GM12865 (cell line): ENCODE measurements at regions not wholly inside any gene's neighbourhood (a gene's known extent, or its start where the extent isn't known, plus 50 kb on each side); places are given as distances from the start of the nearest gene placed in this dataset.
"Not testable (repeated sequence)": the region's sequence is repeated elsewhere in the genome, so short reads cannot be mapped to it uniquely, and the experiment has no call there.

Source experiments
- DNase-seq: peaks from one replicate; pipeline ENCODE4 v3.0.0; 2010; ENCODE audit warnings: low read depth
- H3K4me3 ChIP-seq: 2 replicates; pipeline ENCODE4 v1.5.1; 2011; ENCODE audit warnings: mild to moderate bottlenecking, low read depth, low read length, control low read depth
- TF ChIP-seq, protein P1 (sequence below): IDR thresholded peaks from 2 replicates; pipeline ENCODE4 v1.5.1; 2011; ENCODE audit warnings: low read length, control low read depth, low read depth, inconsistent platforms; ENCODE audit not compliant: insufficient read depth; ENCODE audit errors: missing control alignments

DNA sequence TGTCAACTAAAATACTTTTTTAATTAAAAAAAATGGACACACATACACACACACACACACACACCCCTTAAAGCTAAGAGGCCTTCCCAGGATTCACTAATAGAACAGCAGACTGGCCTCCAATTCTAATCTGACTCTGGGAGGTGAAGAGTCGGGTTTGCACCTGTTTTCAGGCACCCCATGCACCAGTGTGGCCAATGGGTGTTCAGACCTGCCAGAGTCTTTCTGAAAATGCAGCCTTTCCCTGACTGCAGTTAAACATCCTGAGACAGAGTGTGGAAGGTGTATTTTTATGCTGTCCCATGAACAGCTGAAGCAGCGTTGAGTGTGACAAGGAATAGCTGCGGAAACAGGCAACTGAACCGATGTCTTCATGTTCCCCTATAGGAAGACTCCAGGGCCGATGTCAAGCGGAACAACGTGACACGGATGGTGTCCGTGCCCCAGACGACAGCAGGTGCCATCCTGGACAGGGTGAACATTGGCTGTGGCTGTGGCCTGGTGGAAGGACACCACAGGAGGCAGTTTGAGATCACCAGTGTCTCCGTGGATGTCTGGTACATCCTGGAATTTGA lies 74.6 kb upstream of the LYZL2 start:
- no peak for DNase-seq
- H3K4me3 ChIP-seq: peak overlapping the region; percentile 69

DNA sequence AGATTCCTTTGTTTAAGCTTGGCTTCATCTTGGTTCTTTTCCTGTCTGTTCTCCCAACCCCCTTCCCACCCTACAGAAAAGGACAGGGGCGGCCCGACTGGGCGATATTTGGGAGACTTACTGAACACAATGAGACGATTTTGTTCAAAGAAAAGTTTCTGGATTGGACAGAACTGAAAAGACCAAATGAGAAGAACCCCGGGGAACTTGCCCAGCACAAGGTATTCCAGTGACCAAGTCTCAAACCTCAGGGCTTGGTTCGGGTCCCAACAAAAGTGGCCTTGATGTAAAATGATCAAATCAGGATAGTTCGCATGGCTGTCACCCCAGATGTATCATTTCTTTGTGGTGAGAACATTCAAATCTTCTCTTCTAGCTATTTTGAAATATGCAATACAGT lies 73.9 kb upstream of the LYZL2 start:
- not testable (repeated sequence) for DNase-seq, H3K4me3 ChIP-seq

More for the DNA sequence above, 74.6 kb upstream of the LYZL2 start:
- TF ChIP-seq, protein P1, sequence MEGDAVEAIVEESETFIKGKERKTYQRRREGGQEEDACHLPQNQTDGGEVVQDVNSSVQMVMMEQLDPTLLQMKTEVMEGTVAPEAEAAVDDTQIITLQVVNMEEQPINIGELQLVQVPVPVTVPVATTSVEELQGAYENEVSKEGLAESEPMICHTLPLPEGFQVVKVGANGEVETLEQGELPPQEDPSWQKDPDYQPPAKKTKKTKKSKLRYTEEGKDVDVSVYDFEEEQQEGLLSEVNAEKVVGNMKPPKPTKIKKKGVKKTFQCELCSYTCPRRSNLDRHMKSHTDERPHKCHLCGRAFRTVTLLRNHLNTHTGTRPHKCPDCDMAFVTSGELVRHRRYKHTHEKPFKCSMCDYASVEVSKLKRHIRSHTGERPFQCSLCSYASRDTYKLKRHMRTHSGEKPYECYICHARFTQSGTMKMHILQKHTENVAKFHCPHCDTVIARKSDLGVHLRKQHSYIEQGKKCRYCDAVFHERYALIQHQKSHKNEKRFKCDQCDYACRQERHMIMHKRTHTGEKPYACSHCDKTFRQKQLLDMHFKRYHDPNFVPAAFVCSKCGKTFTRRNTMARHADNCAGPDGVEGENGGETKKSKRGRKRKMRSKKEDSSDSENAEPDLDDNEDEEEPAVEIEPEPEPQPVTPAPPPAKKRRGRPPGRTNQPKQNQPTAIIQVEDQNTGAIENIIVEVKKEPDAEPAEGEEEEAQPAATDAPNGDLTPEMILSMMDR: no peak

DNA sequence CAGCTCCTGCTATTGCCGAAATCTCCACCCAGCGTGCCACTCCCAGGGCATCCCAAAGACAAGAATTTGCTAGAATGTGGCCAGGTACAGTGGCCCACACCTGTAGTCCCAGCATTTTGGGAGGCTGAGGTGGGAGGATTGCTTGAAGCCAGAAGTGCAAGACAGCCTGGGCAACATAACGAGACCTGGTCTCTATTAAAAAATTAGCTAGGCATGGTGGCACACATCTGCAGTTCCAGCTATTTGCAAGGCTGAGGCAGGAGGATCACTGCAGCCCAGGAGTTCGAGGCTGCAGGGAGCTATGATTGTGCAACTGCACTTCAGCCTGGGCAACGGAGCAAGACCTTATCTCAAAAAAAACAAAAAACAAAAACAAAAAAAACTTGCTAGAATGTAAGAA lies 73.3 kb upstream of the LYZL2 start:
- H3K4me3 ChIP-seq: no peak overlapping the region; the same call in 1 of the 2 replicates
- TF ChIP-seq, protein P1: no peak
- no peak for DNase-seq

DNA sequence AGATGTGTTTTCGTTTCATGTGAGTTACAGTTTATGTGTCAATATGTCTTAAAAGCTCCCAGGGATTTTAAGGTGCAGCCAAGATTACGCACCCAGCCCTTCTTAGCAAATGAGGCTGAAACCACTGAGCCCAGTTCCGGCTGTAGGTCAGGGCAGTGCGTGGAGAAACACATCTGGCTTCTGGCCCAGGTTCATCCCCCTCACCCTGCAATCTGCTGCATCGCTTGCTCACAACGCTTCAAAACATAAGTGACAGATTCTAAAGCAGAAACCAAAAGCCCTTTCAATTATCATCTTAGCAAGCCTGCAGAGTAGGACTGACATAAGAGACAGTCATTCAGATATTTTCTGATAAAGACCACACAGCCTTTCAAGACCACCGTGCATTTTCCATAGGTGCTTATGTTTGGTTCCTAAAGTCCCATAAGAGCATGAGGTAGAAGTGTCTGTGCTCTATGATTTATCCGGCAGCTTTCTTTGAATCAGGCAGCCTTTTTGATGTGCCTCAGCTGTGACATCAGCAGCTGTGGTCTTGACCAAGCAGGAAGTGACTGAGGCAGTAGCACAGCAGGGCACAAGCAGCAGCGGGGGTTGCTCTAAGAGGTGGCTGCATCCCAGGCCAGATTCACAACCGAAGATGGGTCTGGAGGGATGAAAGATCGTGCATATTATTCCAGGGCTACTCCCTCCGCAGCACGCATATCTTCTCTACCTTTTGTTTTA lies 72.1 kb upstream of the LYZL2 start:
- TF ChIP-seq, protein P1: no peak
- peak; percentile 94 for DNase-seq
- H3K4me3 ChIP-seq: peak overlapping the region; percentile 55

DNA sequence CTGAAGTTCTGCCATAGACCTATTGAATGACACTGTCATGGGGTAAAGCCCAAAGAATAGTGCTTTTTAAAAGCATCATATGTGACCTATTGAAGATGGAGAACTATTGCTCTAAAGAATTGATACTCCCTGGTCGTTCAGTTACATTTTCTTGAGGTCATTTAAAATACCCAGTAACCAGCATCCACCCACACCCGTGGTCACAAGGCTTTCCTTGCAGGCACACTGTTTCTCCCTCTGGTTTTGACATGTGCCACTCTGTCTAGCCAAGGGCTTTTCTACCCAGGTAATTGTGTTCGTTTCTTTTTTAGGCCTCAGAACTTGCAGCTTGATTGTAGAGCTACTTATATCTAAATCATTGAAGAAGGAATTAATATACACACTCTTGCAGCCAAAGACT lies 68.3 kb upstream of the LYZL2 start:
- TF ChIP-seq, protein P1: no peak
- no peak overlapping the region for H3K4me3 ChIP-seq
- DNase-seq: no peak

DNA sequence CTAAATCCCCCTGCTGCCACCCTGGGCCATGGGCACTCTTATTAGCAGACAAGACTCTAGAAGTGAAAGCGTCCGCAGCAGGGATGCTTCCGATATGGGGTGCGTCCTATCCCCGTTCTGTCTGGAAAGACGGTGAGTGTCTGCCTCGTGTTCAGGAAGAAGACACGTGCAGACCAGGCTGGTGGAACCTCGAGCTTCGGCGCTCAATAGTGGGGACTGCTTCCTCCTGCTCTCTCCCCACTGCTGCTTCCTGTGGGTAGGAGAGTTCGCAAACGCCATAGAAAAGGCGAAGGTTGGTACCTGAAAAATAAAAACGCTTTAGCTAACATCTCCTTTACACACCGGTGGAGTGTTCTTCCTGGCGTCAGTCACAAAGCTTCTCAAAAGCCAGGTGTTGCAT lies 67.7 kb upstream of the LYZL2 start:
- H3K4me3 ChIP-seq, DNase-seq: not testable (repeated sequence)

DNA sequence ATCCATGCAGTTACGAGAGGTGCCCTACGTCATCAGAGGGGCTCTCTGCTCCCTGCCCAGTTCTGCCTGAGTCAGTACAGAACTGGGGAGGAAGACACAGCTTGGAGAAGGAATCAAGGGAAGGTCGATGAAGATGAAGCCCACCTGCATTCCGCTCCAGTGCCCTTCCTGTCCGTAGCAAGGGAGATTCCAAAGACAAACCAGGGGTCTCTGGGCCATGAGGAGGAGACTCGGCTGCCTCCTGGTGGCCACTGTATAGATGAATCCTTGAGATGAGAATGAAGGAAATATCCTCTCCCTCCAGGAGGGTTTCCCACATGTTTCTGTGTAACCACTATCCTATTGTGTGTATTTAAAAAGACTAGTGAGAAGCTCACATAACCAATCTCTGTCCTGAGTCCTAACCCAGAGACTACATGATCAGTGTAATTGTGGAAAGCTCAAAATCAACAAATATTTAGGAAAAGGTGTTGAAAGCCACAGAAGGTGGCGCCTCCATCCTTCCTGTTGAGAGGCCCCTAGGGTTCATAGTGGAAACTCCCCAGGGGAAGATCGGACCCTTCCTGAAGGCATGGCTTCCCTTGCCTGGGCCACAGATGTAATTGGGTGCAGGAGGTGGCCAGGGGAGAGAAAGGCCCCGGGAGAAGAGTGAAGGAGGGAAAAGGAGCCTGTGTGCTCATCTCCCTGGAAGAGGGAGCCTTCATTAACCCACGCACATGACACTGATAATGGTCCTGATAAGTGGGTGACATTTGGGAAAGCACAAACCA lies 67.0 kb upstream of the LYZL2 start:
- not testable (repeated sequence) for H3K4me3 ChIP-seq, DNase-seq

DNA sequence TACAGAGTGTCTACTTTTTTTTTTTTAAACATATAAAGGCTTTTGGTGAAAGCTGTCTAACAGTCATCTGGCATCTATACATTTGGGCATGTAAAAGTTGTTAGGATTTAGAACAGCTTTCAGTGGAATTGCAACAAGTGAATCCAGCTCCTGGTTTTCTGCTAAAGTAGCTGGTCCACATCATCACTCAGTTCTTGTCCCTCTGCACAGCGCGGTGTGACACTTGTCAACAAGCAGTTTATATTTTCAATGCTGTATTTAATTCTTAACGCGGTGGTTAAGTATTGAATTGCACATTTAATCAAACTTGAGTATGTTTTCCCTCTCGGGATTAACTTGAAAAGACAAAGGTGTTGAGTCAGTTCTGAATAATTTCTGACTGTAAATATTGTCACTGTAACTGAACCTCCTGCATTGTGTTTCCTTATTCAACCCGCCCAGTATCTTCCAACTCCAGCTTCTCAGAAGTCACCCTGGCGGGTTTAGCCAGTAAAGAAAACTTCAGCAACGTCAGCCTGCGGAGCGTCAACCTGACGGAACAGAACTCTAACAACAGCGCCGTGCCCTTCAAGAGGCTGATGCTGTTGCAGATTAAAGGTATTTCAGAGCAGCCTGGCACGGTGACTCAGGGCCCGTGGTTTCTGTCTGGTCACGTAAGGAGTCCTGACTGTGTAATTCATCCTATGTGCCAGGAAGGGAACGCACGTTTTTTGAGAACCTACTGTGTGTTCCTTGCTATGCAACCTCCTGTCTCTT lies 66.1 kb upstream of the LYZL2 start:
- H3K4me3 ChIP-seq, DNase-seq: not testable (repeated sequence)
